Colonic mucosa (tissue), 4 donors: ENCODE measurements at regions not wholly inside any gene's neighbourhood (a gene's known extent, or its start where the extent isn't known, plus 50 kb on each side); places are given as distances from the start of the nearest gene placed in this dataset.

Experiments
- DNase-seq: peaks from one replicate; pipeline ENCODE4 v3.0.0-alpha.2; 2020
- H3K27ac ChIP-seq: fragments of 200-600 bp; one replicate; pipeline ENCODE4 v1.8.0; 2021
- H3K27me3 ChIP-seq: fragments of 200-600 bp; one replicate; pipeline ENCODE4 v1.8.0; 2021
- H3K36me3 ChIP-seq: fragments of 200-600 bp; one replicate; pipeline ENCODE4 v1.8.0; 2021
- H3K4me1 ChIP-seq: fragments of 200-600 bp; one replicate; pipeline ENCODE4 v1.8.0; 2021; ENCODE audit warnings: mild to moderate bottlenecking
- H3K4me3 ChIP-seq: fragments of 200-600 bp; one replicate; pipeline ENCODE4 v1.8.0; 2021
- H3K9ac ChIP-seq, 2 donors: one replicate each; pipeline ENCODE4 v1.7.0; 2013; ENCODE audit warnings: control low read depth in 2 of 2, low read depth in 2 of 2, low read length in 2 of 2
- H3K9me3 ChIP-seq: fragments of 200-600 bp; one replicate; pipeline ENCODE4 v1.8.0; 2021
- intact Hi-C: fragments of 100-400 bp; cut with DNase I; formaldehyde crosslinking; loops from one replicate; pipeline ENCODE4 v1.14.1; 2022
- TF ChIP-seq, protein P1 (sequence below): fragments of 200-600 bp; IDR thresholded peaks from one replicate; pipeline ENCODE4 v1.8.0; 2022; ENCODE audit warnings: antibody characterized with exemption, mild to moderate bottlenecking
- donor health status: healthy.
- donor health status: DM: no; HTN: no; CAD: no.
- donor health status: DM: no; HTN: no; CAD: no.

- Histone ChIP-seq H3K9ac (no peak overlapping the region), H3K36me3 (no peaks in the 10 kb centered on the region), H3K4me1 (no peaks in the 10 kb centered on the region), H3K27ac (no peak overlapping the region), H3K9me3 (no peaks in the 10 kb centered on the region), H3K4me3 (no peak overlapping the region), H3K27me3 (no peaks in the 10 kb centered on the region)
- TF ChIP-seq, protein P1, sequence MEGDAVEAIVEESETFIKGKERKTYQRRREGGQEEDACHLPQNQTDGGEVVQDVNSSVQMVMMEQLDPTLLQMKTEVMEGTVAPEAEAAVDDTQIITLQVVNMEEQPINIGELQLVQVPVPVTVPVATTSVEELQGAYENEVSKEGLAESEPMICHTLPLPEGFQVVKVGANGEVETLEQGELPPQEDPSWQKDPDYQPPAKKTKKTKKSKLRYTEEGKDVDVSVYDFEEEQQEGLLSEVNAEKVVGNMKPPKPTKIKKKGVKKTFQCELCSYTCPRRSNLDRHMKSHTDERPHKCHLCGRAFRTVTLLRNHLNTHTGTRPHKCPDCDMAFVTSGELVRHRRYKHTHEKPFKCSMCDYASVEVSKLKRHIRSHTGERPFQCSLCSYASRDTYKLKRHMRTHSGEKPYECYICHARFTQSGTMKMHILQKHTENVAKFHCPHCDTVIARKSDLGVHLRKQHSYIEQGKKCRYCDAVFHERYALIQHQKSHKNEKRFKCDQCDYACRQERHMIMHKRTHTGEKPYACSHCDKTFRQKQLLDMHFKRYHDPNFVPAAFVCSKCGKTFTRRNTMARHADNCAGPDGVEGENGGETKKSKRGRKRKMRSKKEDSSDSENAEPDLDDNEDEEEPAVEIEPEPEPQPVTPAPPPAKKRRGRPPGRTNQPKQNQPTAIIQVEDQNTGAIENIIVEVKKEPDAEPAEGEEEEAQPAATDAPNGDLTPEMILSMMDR = no peak
- DNase-seq = no peak
- intact Hi-C loops = loop anchor here (5.0 kb wide), 1 partner anchor 384 kb away; no protein-coding TSS in a partner anchor
These were observed 476.4 kb upstream of the CCL2 start for GRCh38 chr17:33778505-33779233.

DNA sequence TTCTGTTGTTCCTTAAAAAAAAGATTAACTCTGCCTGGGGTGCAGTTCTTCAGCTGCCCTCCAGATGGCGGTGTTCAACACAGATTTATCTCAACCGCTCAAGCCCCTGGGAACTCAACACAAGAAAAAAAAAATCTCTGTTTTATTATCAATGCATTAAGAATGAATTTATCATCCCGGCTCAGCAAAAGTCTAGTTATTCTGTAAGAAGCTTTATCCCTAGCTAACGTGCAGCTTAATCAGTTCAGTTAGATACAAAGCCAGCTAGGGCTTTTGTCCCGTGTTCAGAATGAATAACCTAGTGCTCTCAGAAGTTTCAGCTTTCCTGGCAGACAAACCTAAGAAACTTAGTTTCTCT is 475.9 kb upstream of the CCL2 start:
- no peak overlapping the region for H3K4me3 ChIP-seq
- DNase-seq = peak; percentile 30
- H3K27me3 ChIP-seq = no peaks in the 10 kb centered on the region
- intact Hi-C loops = loop anchor here (5.0 kb wide), 1 partner anchor 383 kb away; no protein-coding TSS in a partner anchor
- H3K36me3 ChIP-seq = no peaks in the 10 kb centered on the region
- H3K27ac ChIP-seq = no peak overlapping the region
- H3K9me3 ChIP-seq = no peaks in the 10 kb centered on the region
- TF ChIP-seq, protein P1 = peak; percentile 99
- H3K9ac ChIP-seq = no peak overlapping the region
- no peaks in the 10 kb centered on the region for H3K4me1 ChIP-seq

DNA sequence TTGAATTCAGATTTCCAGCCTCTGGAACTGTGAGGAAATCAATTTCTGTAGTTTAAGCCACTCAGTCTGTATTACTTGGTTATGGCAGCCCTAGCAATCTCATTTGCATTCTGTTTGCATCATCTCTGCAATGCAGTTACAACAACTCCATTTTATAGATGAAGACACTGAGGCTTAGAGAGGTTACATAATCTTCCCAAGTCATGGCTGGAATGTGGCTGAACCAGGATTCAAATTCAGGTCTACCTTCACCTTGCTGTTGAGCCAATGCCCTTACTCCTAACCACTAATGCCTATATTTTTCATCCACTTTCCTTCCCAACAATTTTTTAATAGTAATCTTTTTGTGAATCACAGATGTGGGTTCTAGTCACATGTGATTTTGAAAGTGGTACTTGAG is 469.8 kb upstream of the CCL2 start:
- intact Hi-C loops = loop anchor here (10.0 kb wide), 1 partner anchor 360 kb away; no protein-coding TSS in a partner anchor
- no peaks in the 10 kb centered on the region for H3K4me1 ChIP-seq
- no peak overlapping the region for H3K4me3 ChIP-seq
- TF ChIP-seq, protein P1 = no peak
- H3K9ac ChIP-seq = no peak overlapping the region
- no peaks in the 10 kb centered on the region for H3K36me3 ChIP-seq
- H3K27me3 ChIP-seq = no peaks in the 10 kb centered on the region
- no peak overlapping the region for H3K27ac ChIP-seq
- no peak for DNase-seq
- H3K9me3 ChIP-seq = no peaks in the 10 kb centered on the region

DNA sequence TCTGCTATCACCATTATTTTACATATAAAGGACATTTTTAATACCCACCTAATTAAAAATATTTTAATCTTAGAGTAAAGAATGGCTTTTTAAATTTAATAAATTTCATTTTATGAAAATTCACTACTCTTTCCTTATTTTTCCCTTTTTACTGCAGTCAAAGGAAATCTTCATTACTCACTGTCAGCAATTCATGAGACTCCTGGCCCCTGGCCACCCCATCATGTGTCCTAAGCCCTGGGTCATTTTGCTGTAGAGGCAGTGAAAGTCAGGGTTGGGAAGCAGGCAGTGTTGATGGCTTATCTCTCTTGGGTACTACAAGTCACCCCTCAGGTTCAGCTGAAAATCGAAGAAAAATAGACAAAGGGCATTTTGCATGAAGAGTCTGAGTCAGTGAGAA is 468.6 kb upstream of the CCL2 start:
- Histone ChIP-seq H3K4me1 (no peaks in the 10 kb centered on the region), H3K27me3 (no peaks in the 10 kb centered on the region), H3K9ac (no peak overlapping the region), H3K9me3 (no peaks in the 10 kb centered on the region), H3K36me3 (no peaks in the 10 kb centered on the region), H3K4me3 (no peak overlapping the region), H3K27ac (no peak overlapping the region)
- TF ChIP-seq, protein P1 = no peak
- intact Hi-C loops = loop anchor here (10.0 kb wide), 1 partner anchor 358 kb away; no protein-coding TSS in a partner anchor
- DNase-seq = no peak

DNA sequence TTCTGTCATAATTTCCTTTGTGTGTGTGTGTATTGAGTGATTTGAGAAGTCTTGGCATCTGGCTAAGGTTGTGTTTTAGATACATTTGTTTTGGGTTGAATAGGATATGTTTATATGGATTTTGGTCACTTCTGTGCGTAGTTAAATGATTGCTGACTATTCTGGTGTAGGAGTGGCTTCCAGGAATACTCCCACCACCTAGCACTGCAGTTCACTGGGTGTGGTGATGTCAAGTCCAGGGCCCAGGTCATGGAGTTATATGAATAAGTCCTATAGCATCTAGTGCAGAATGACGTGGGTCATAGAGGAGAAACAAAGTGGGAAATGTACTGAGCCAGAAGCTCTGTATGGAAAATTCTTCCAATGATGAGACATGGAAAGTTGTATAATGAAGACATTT is 465.4 kb upstream of the CCL2 start:
- no peak for DNase-seq
- intact Hi-C loops = loop anchor here (10.0 kb wide), 1 partner anchor 355 kb away; no protein-coding TSS in a partner anchor

More for the DNA sequence above, 465.4 kb upstream of the CCL2 start:
- Histone ChIP-seq H3K4me3 (no peak overlapping the region), H3K36me3 (no peaks in the 10 kb centered on the region), H3K4me1 (no peaks in the 10 kb centered on the region), H3K9me3 (no peaks in the 10 kb centered on the region), H3K9ac (no peak overlapping the region), H3K27ac (no peak overlapping the region), H3K27me3 (no peaks in the 10 kb centered on the region)
- TF ChIP-seq, protein P1 = no peak
